ENCODE measurements at regions not wholly inside any gene's neighbourhood (a gene's known extent, or its start where the extent isn't known, plus 50 kb on each side); places are given as distances from the start of the nearest gene placed in this dataset.
A peak's percentile ranks its signal among the peaks of the same experiment; 100 is the strongest.
"Not testable (repeated sequence)": the region's sequence is repeated elsewhere in the genome, so short reads cannot be mapped to it uniquely, and the experiment has no call there.

- not testable (repeated sequence) for H3K4me3 Mint-ChIP-seq; H3K36me3 Mint-ChIP-seq; ATAC-seq (ENCODE audit: low read depth in 2 of 2); H3K27ac Mint-ChIP-seq; H3K4me1 Mint-ChIP-seq; DNase-seq
- Mint-ChIP-seq H3K9me3 (peaks cover 0 to 18% (median 10%) of the 10 kb centered on the region in 7 donors), H3K27me3 (peaks cover 12 to 46% (median 14%) of the 10 kb centered on the region in 3 donors)
Measured at GRCh38 chr15:38799202-38799601, 234.6 kb upstream of the RASGRP1 start.

GRCh38 chr15:38809621-38810020 lies 245.0 kb upstream of the RASGRP1 start:
- ATAC-seq (ENCODE audit: low read depth in 2 of 2) (no peak), DNase-seq (no peak)
- H3K27me3 Mint-ChIP-seq: peaks cover 0 to 14% (median 10%) of the 10 kb centered on the region in 3 donors
- no peak overlapping the region for H3K27ac Mint-ChIP-seq
- no peak overlapping the region for H3K4me3 Mint-ChIP-seq
- no peaks in the 10 kb centered on the region for H3K4me1 Mint-ChIP-seq
- H3K36me3 Mint-ChIP-seq: no peaks in the 10 kb centered on the region
- peaks cover 0 to 4% (median 0%) of the 10 kb centered on the region in 7 donors for H3K9me3 Mint-ChIP-seq

DNA sequence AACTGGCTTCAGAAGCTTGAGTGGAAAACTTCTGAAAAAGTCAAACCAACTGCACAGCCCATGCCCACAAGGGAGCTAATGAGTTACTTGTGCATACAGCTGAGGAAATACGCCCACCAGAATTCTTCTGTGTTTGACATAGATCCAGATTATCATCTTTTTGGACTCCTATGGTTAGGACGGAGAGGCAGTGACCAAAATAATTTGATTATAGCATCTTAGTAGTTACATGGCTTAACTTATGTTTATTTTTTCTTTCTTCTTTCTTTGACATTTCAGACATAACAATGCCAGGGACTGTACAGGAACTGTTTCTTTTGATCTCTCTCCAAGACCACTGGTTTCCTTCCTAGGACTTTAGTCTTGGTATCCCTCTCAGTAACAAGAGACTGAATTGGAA lies 246.1 kb upstream of the RASGRP1 start:
- no peak for ATAC-seq (ENCODE audit: low read depth in 2 of 2)
- Mint-ChIP-seq H3K27me3 (peaks cover 5 to 18% (median 14%) of the 10 kb centered on the region in 3 donors), H3K27ac (no peak overlapping the region), H3K36me3 (no peaks in the 10 kb centered on the region), H3K4me3 (no peak overlapping the region), H3K4me1 (no peaks in the 10 kb centered on the region), H3K9me3 (peaks cover 0 to 4% (median 0%) of the 10 kb centered on the region in 7 donors)
- no peak for DNase-seq

- not testable (repeated sequence) for H3K9me3 Mint-ChIP-seq; H3K36me3 Mint-ChIP-seq; ATAC-seq (ENCODE audit: low read depth in 2 of 2); H3K4me1 Mint-ChIP-seq; H3K27ac Mint-ChIP-seq; DNase-seq; H3K4me3 Mint-ChIP-seq
- peaks cover 16 to 32% (median 22%) of the 10 kb centered on the region in 3 donors for H3K27me3 Mint-ChIP-seq
Measured at GRCh38 chr15:38814254-38814653, 249.6 kb upstream of the RASGRP1 start.

DNA sequence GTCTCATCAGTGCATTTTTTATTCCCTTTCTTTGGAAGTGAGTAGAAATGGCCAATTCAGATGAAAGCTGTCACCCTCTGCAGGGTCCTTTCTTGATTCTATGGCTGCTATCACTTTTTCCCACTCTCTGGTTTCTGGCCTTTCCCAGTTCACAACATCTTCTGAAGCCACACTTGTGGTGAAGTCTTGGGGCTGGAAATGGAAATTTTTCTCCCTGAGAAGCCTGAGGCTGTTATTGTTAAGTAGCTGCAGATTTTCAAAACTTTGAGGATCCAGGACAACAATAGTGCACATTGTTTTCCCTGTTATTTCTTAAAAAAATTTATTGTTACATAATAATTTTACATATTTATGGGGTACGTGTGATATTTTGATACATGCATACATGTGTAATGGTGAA lies 250.3 kb upstream of the RASGRP1 start:
- H3K36me3 Mint-ChIP-seq: no peaks in the 10 kb centered on the region

GRCh38 chr15:38817427-38818156 lies 253.0 kb upstream of the RASGRP1 start:
- Mint-ChIP-seq H3K9me3 (peaks cover 0 to 4% (median 0%) of the 10 kb centered on the region in 7 donors), H3K27me3 (peaks cover 9 to 29% (median 22%) of the 10 kb centered on the region in 3 donors), H3K4me1 (no peaks in the 10 kb centered on the region), H3K4me3 (no peak overlapping the region), H3K27ac (peak overlapping the region in 1 of 6 donors; percentile 42), H3K36me3 (no peaks in the 10 kb centered on the region)
- peak; percentile 40 to 63 for ATAC-seq (ENCODE audit: low read depth in 2 of 2)
- DNase-seq: peak; percentile 43

More for the DNA sequence above, 250.3 kb upstream of the RASGRP1 start:
- Mint-ChIP-seq H3K27me3 (peaks cover 16 to 32% (median 22%) of the 10 kb centered on the region in 3 donors), H3K9me3 (peaks cover 0 to 4% (median 0%) of the 10 kb centered on the region in 7 donors), H3K4me1 (no peaks in the 10 kb centered on the region), H3K27ac (no peak overlapping the region), H3K4me3 (no peak overlapping the region)
- ATAC-seq (ENCODE audit: low read depth in 2 of 2) (no peak), DNase-seq (no peak)

DNA sequence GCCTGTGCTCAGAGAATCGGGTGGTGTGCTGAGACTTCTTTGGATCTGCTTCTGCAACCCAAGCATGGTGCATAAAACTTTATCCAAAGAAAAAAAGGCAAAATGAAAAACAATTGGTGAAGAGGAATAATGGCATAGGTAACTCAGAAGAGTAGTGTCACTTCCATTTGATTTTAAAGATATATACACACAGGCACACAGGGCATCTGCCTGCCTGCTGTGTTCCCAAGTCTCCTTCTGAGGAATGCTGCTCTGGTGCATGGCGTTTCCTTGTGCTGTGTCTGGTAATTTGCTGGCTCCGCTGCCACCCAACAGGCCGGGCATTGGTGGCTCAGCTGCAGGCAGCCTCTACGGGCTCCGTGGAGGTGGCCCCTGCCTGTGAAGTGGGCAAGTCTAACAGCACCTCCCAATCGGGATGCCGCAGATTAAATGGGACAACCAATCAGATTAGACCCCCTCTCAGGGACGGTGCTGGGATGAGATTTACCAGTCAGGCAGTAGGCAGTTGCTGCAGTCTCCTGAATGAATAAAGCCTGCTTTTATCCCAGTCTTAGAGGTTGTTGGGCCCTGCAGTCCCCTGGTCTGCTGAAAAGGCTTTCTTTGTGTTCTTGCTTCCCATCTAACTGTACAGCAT lies 253.7 kb upstream of the RASGRP1 start:
- H3K4me1 Mint-ChIP-seq: no peaks in the 10 kb centered on the region
- H3K27me3 Mint-ChIP-seq: peaks cover 9 to 25% (median 22%) of the 10 kb centered on the region in 3 donors
- no peak for DNase-seq
- peaks cover 0 to 4% (median 0%) of the 10 kb centered on the region in 7 donors for H3K9me3 Mint-ChIP-seq
- H3K4me3 Mint-ChIP-seq: no peak overlapping the region
- peak overlapping the region in 2 of 6 donors; percentile 33 to 42 for H3K27ac Mint-ChIP-seq
- no peaks in the 10 kb centered on the region for H3K36me3 Mint-ChIP-seq
- no peak for ATAC-seq (ENCODE audit: low read depth in 2 of 2)

DNA sequence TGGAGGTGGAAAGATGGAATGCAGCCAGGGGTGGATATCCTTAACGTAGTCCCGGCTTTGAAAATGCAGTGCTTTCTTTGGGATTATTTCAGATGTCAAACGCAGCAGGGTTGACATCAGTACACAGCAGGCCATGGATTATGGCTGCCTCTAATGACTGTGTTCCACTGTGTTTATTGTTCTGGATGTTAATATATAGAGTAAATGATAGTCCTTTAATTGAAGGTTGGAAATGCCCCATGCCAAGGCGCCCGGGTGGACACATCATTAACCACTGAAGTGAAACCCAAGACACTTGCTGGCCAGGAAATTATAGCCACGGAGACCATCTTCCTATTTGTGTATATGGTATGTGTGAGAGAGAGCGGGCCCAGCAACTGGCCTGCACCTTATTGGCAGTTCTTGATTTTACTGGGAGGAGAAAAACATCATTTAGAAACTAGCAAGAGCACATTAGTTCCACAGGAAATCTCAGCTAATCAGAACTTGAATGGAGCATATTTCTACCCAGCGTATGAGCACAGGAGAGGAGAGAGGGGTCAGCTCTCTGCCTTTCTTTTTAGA lies 254.9 kb upstream of the RASGRP1 start:
- Mint-ChIP-seq H3K27me3 (peaks cover 9 to 22% (median 18%) of the 10 kb centered on the region in 3 donors), H3K4me1 (no peaks in the 10 kb centered on the region), H3K9me3 (peaks cover 0 to 3% (median 0%) of the 10 kb centered on the region in 7 donors), H3K27ac (no peak overlapping the region), H3K4me3 (no peak overlapping the region), H3K36me3 (no peaks in the 10 kb centered on the region)
- ATAC-seq (ENCODE audit: low read depth in 2 of 2) (no peak), DNase-seq (no peak)

DNA sequence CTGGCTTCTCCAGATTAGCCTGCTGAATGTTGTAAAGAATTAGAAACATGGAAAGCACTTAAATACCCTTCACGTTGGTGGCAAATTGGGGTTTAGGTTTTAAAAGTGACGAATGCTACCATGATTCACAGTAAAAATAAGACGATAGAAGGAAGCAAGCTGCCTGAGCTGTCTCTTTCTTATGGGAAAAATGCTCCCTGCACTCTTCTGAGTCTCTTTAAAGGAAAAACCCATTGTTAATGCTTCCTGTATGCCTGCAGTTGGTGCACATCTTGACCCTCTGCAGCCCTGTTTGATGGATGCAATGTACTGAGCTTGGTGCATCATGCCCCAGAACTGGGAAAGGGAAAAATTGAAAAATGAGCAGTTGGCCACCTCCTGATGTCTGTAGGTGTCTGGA lies 258.6 kb upstream of the RASGRP1 start:
- Mint-ChIP-seq H3K9me3 (peaks cover 0 to 3% (median 0%) of the 10 kb centered on the region in 7 donors), H3K27me3 (peaks cover 3 to 28% (median 18%) of the 10 kb centered on the region in 3 donors), H3K27ac (no peak overlapping the region), H3K36me3 (no peaks in the 10 kb centered on the region), H3K4me3 (no peak overlapping the region), H3K4me1 (no peaks in the 10 kb centered on the region)
- DNase-seq (no peak), ATAC-seq (ENCODE audit: low read depth in 2 of 2) (no peak)

- H3K4me1 Mint-ChIP-seq: no peaks in the 10 kb centered on the region
- DNase-seq (no peak), ATAC-seq (ENCODE audit: low read depth in 2 of 2) (no peak)
- H3K4me3 Mint-ChIP-seq: no peak overlapping the region
- H3K36me3 Mint-ChIP-seq: no peaks in the 10 kb centered on the region
- H3K27ac Mint-ChIP-seq: no peak overlapping the region
- peaks cover 0 to 3% (median 0%) of the 10 kb centered on the region in 7 donors for H3K9me3 Mint-ChIP-seq
- H3K27me3 Mint-ChIP-seq: peaks cover 3 to 28% (median 23%) of the 10 kb centered on the region in 3 donors
Measured at GRCh38 chr15:38824719-38825118, 260.1 kb upstream of the RASGRP1 start.

- ATAC-seq (ENCODE audit: low read depth in 2 of 2): no peak
- Mint-ChIP-seq H3K4me3 (no peak overlapping the region), H3K36me3 (no peaks in the 10 kb centered on the region), H3K27me3 (peaks cover 3 to 28% (median 23%) of the 10 kb centered on the region in 3 donors), H3K27ac (no peak overlapping the region), H3K4me1 (no peaks in the 10 kb centered on the region), H3K9me3 (peaks cover 0 to 8% (median 2%) of the 10 kb centered on the region in 7 donors)
- DNase-seq: no peak
Measured at GRCh38 chr15:38826880-38827279, 262.3 kb upstream of the RASGRP1 start.

GRCh38 chr15:38828031-38828532 lies 263.5 kb upstream of the RASGRP1 start:
- Mint-ChIP-seq H3K4me1 (no peaks in the 10 kb centered on the region), H3K27ac (no peak overlapping the region), H3K9me3 (peaks cover 0 to 20% (median 8%) of the 10 kb centered on the region in 7 donors), H3K4me3 (no peak overlapping the region), H3K27me3 (peaks cover 3 to 28% (median 24%) of the 10 kb centered on the region in 3 donors), H3K36me3 (no peaks in the 10 kb centered on the region)
- DNase-seq: no peak
- ATAC-seq (ENCODE audit: low read depth in 2 of 2): no peak

DNA sequence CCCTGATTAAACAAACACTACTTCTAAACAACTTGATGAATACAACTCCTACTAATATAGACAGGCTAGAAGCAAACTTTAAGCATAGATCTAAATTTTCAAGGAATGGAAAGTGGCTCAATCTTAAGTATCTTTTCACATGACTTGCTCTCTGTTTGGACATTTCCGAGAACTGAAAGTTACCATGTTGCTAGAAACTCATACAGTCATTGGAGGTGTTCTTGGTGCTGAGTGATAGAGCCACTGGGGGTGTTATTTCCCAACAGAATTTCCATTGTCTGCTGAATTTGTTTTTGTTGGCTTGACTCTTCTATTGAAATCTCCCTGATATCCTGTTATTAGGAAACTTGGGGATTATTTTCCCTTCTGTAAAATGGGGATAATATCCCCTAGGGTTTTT lies 264.5 kb upstream of the RASGRP1 start:
- DNase-seq (no peak), ATAC-seq (ENCODE audit: low read depth in 2 of 2) (no peak)
- no peaks in the 10 kb centered on the region for H3K4me1 Mint-ChIP-seq
- H3K36me3 Mint-ChIP-seq: no peaks in the 10 kb centered on the region
- no peak overlapping the region for H3K4me3 Mint-ChIP-seq
- peaks cover 3 to 30% (median 28%) of the 10 kb centered on the region in 3 donors for H3K27me3 Mint-ChIP-seq
- peaks cover 0 to 29% (median 15%) of the 10 kb centered on the region in 7 donors for H3K9me3 Mint-ChIP-seq
- H3K27ac Mint-ChIP-seq: no peak overlapping the region

All from naive B cell (primary cell).